ENCODE measurements at regions not wholly inside any gene's neighbourhood (a gene's known extent, or its start where the extent isn't known, plus 50 kb on each side); places are given as distances from the start of the nearest gene placed in this dataset.

- CTCF ChIA-PET (ENCODE audit: low intra/inter-chr PET ratio, low total read pairs) = no interaction called here
- ATAC-seq (no peak), DNase-seq (ENCODE audit: low spot score) (no peak), FAIRE-seq (no peak)
- POLR2A ChIA-PET = no interaction called here
- no peak overlapping the region for H3K4me3 ChIP-seq (replicated peaks in 1 of 3; ENCODE audit: insufficient read depth in 1 of 3, low read depth in 2 of 3, low read length in 3 of 3)
- H3K79me2 ChIP-seq (ENCODE audit: insufficient read depth, low read length) = no peaks in the 10 kb centered on the region
- BruUV-seq (replicated peaks) = no TSS peak
- no peaks in the 10 kb centered on the region for H3K36me3 ChIP-seq (replicated peaks in 1 of 2; ENCODE audit: control insufficient read depth in 1 of 2, insufficient read depth in 2 of 2, low read length in 2 of 2)
- H3K4me2 ChIP-seq (ENCODE audit: low read depth, low read length) = no peak overlapping the region
- H3K4me1 ChIP-seq (ENCODE audit: insufficient read depth, low read length) = no peaks in the 10 kb centered on the region
- TF ChIP-seq MXD4 (CRISPR knock-in tag; IDR thresholded peaks at IDR 0.05) = no peak
- no peak for TF ChIP-seq CBFB (CRISPR knock-in tag; IDR thresholded peaks at IDR 0.05)
- no peak for TF ChIP-seq SRSF9 (IDR thresholded peaks at IDR 0.05; ENCODE audit: borderline replicate concordance, insufficient read depth, low read depth, low read length, poor library complexity, severe bottlenecking)
- TF ChIP-seq GRHL1 (CRISPR knock-in tag; conservative IDR thresholded peaks at IDR 0.05) = no peak
- TF ChIP-seq CERS6 (CRISPR knock-in tag; IDR thresholded peaks at IDR 0.05) = no peak
- TF ChIP-seq GMEB2 (CRISPR knock-in tag; IDR thresholded peaks at IDR 0.05; ENCODE audit: low read depth) = no peak
- TF ChIP-seq ZNF512B (CRISPR knock-in tag; IDR thresholded peaks at IDR 0.05; ENCODE audit: borderline replicate concordance) = no peak
- in situ Hi-C loops (cut with HindIII; ENCODE audit: extremely low pct_ligation_motif_present, low pct_unique_long_range_greater_than_20kb) = no loop called here
- H4K20me1 ChIP-seq (ENCODE audit: insufficient read depth, low read length) = no peaks in the 10 kb centered on the region
- no peak overlapping the region for H3K9ac ChIP-seq (ENCODE audit: insufficient read depth, low read depth, low read length)
- intact Hi-C loops (cut with micrococcal nuclease; ENCODE audit: unreplicated experiment) = no loop called here
- no peaks in the 10 kb centered on the region for H3K27me3 ChIP-seq (ENCODE audit: control insufficient read depth in 1 of 2, insufficient read depth in 2 of 2, low read length in 2 of 2)
- no peak overlapping the region for H2AFZ ChIP-seq (ENCODE audit: low read length)
- no peak overlapping the region for H3K27ac ChIP-seq (ENCODE audit: extremely low read length, insufficient read depth, low read length)
- 5% methylated on average over 2 of the region's 2 CpGs for WGBS (ENCODE audit: low lambda C conversion rate)
- no peaks in the 10 kb centered on the region for H3K9me3 ChIP-seq (ENCODE audit: low read length)
Measured at GRCh38 chr1:70719154-70719553, 308.1 kb downstream of the CTH start.
